Nephron progenitor cell (in vitro differentiated cells): ENCODE measurements at regions not wholly inside any gene's neighbourhood (a gene's known extent, or its start where the extent isn't known, plus 50 kb on each side); places are given as distances from the start of the nearest gene placed in this dataset.

Source experiments
- DNase-seq: peaks from one replicate; pipeline ENCODE4 v3.0.0; 2021
- H3K27ac Mint-ChIP-seq: 2 replicates; pipeline ENCODE4 v1.8.0; 2021; ENCODE audit warnings: mild to moderate bottlenecking, moderate library complexity, mixed read lengths
- H3K27me3 Mint-ChIP-seq: 2 replicates; pipeline ENCODE4 v1.8.0; 2021; ENCODE audit warnings: mild to moderate bottlenecking, low read depth, mixed read lengths; ENCODE audit not compliant: poor library complexity
- H3K36me3 Mint-ChIP-seq: 2 replicates; pipeline ENCODE4 v1.8.0; 2021; ENCODE audit warnings: low read depth, mixed read lengths
- H3K4me1 Mint-ChIP-seq: 2 replicates; pipeline ENCODE4 v1.8.0; 2021; ENCODE audit warnings: mixed read lengths
- H3K4me3 Mint-ChIP-seq: 2 replicates; pipeline ENCODE4 v1.8.0; 2021; ENCODE audit warnings: mild to moderate bottlenecking, moderate library complexity, mixed read lengths
- H3K9me3 Mint-ChIP-seq: 2 replicates; pipeline ENCODE4 v1.8.0; 2021; ENCODE audit warnings: mild to moderate bottlenecking, moderate library complexity, mixed read lengths
- TF ChIP-seq, protein P1 (sequence below): fragments of 200-600 bp; sonication (generic); IDR thresholded peaks from 2 replicates; pipeline ENCODE4 v1.5.0; 2021; ENCODE audit warnings: antibody characterized with exemption

- TF ChIP-seq, protein P1, sequence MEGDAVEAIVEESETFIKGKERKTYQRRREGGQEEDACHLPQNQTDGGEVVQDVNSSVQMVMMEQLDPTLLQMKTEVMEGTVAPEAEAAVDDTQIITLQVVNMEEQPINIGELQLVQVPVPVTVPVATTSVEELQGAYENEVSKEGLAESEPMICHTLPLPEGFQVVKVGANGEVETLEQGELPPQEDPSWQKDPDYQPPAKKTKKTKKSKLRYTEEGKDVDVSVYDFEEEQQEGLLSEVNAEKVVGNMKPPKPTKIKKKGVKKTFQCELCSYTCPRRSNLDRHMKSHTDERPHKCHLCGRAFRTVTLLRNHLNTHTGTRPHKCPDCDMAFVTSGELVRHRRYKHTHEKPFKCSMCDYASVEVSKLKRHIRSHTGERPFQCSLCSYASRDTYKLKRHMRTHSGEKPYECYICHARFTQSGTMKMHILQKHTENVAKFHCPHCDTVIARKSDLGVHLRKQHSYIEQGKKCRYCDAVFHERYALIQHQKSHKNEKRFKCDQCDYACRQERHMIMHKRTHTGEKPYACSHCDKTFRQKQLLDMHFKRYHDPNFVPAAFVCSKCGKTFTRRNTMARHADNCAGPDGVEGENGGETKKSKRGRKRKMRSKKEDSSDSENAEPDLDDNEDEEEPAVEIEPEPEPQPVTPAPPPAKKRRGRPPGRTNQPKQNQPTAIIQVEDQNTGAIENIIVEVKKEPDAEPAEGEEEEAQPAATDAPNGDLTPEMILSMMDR, result no peak
- Mint-ChIP-seq H3K4me3 (no peak overlapping the region), H3K4me1 (no peaks in the 10 kb centered on the region), H3K9me3 (no peaks in the 10 kb centered on the region), H3K36me3 (no peaks in the 10 kb centered on the region), H3K27ac (no peak overlapping the region), H3K27me3 (no peaks in the 10 kb centered on the region)
- no peak for DNase-seq
Observed at GRCh38 chr5:40288800-40289485, 390.8 kb upstream of the PTGER4 start.

GRCh38 chr5:40284863-40285262, 394.9 kb upstream of the PTGER4 start:
- Mint-ChIP-seq H3K9me3 (no peaks in the 10 kb centered on the region), H3K4me3 (no peak overlapping the region), H3K36me3 (no peaks in the 10 kb centered on the region), H3K27ac (no peak overlapping the region), H3K27me3 (no peaks in the 10 kb centered on the region), H3K4me1 (peaks cover 11% of the 10 kb centered on the region)
- no peak for DNase-seq
- TF ChIP-seq, protein P1, result no peak

DNA sequence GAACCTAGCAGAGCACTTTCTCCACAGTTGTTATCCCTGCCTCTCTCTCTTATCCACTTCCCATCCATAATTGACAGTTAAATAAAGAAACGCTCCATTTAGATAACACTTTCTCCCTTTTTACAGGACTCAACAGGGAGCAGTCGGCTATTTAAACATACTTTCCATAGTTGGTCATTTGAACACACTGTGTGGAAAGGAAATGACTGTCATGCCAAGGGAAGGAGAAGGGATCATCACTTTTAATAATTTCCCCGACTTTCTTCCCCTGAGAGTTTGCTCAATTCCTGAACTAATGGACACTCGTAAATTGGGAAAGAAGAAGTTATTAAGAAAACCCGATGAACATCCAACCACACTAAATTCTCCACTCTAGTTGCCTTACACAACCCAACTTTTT, 400.8 kb upstream of the PTGER4 start:
- no peak overlapping the region for H3K27ac Mint-ChIP-seq
- H3K4me1 Mint-ChIP-seq, result peaks cover 11% of the 10 kb centered on the region
- no peaks in the 10 kb centered on the region for H3K9me3 Mint-ChIP-seq
- H3K27me3 Mint-ChIP-seq, result no peaks in the 10 kb centered on the region
- TF ChIP-seq, protein P1, result no peak
- DNase-seq, result no peak
- H3K4me3 Mint-ChIP-seq, result no peak overlapping the region
- no peaks in the 10 kb centered on the region for H3K36me3 Mint-ChIP-seq

DNA sequence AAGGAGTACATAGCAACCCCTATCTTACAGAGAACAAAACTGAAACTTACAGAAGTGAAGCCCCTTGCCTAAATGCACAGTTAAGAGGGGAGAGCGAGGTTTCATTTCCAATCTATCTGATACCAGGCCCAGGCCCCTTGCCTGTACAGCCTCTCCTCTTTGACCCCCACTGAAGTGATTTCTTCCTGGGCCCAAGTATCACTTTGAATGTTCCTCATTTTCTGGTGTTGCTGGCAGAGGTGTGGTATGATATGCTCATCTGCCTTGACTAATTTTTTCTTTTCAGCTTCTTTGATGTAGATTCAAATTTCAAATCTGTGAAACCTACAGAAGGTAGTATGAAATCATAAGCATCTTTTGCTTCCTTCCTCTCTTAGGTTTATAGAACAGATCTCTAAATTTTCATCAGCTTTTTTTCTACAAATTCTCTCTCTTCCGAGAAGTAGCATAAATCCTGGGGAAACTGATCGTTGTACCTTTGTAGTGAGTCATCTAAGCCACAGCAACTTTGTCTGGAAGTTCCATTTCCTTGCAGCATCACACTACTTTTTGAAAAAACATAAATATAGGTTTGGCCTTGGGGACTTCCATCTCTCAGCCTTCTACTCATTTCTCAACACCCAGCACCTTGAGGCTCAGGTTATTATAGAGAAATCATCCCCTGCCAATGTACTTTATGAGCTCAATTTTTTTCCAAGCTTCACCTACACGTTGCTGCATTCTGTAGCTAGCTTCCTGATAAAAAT, 402.4 kb upstream of the PTGER4 start:
- TF ChIP-seq, protein P1, result no peak
- no peaks in the 10 kb centered on the region for H3K9me3 Mint-ChIP-seq
- no peaks in the 10 kb centered on the region for H3K27me3 Mint-ChIP-seq
- H3K36me3 Mint-ChIP-seq, result no peaks in the 10 kb centered on the region
- DNase-seq, result no peak
- no peak overlapping the region for H3K27ac Mint-ChIP-seq
- H3K4me1 Mint-ChIP-seq, result peaks cover 11% of the 10 kb centered on the region
- H3K4me3 Mint-ChIP-seq, result no peak overlapping the region

DNA sequence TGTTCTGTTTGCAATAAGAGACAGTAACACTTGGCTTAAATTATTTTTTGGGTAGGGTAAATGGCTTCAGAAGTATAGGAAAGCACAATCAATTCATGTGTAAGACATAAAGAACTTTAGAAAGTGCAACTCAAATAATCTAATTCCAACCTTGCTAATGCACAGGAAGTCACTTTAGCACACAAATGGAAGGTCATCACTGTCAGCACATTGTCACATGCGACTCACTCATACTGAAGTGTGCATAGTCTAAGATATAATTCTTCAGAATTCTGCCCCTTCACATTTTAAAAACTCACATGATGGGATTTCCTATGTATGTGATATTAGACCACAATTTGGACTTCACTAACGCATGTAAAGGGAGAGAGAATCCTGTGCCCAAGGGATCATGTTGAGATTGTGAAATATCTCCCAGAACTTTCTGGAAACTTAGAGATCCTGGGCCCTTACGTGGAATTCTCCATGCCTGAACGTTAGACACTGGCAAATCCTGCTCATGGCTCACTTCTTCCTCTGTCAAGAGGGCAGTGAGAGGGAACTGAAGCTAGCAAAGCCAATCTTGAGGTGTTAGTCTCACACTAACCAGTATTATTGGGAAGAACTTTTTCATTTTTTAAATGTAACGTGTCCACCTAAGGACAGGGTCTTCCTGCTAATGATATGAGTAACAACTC, 403.2 kb upstream of the PTGER4 start:
- Mint-ChIP-seq H3K9me3 (no peaks in the 10 kb centered on the region), H3K27ac (no peak overlapping the region), H3K4me3 (no peak overlapping the region), H3K36me3 (no peaks in the 10 kb centered on the region), H3K4me1 (peaks cover 11% of the 10 kb centered on the region), H3K27me3 (no peaks in the 10 kb centered on the region)
- TF ChIP-seq, protein P1, result no peak
- DNase-seq, result no peak
